Gastroesophageal sphincter (tissue), 4 donors: ENCODE measurements at regions not wholly inside any gene's neighbourhood (a gene's known extent, or its start where the extent isn't known, plus 50 kb on each side); places are given as distances from the start of the nearest gene placed in this dataset.

Experiments used
- ATAC-seq: fragments of 150-250 bp; one replicate; pipeline ENCODE4 v1.9.1; 2016; ENCODE audit warnings: mild to moderate bottlenecking, moderate library complexity
- H3K27ac ChIP-seq, 4 donors: fragments of 200-600 bp; sonication (generic) in 3 of 4; 1 replicate in 3 of 4; 2 replicates in 1 of 4; pipeline ENCODE4 v1.5.1; 2016 to 2019
- H3K27me3 ChIP-seq: fragments of 200-600 bp; sonication (generic); one replicate; pipeline ENCODE4 v1.5.1; 2019
- H3K36me3 ChIP-seq, 2 donors: fragments of 200-600 bp; sonication (generic); one replicate each; pipeline ENCODE4 v1.5.1; 2019; ENCODE audit warnings: control low read depth in 1 of 2
- H3K4me1 ChIP-seq, 3 donors: fragments of 200-600 bp; sonication (generic); 1 replicate in 2 of 3; 2 replicates in 1 of 3; pipeline ENCODE4 v1.5.1; 2016 to 2019; ENCODE audit warnings: control low read depth in 2 of 3
- H3K4me3 ChIP-seq, 2 donors: fragments of 200-600 bp; sonication (generic); one replicate each; pipeline ENCODE4 v1.5.1; 2019; ENCODE audit warnings: mild to moderate bottlenecking in 1 of 2, moderate library complexity in 1 of 2
- H3K9me3 ChIP-seq, 3 donors: fragments of 200-600 bp; sonication (generic); one replicate each; pipeline ENCODE4 v1.5.1; 2017 to 2019; ENCODE audit warnings: control low read depth in 2 of 3
- EP300 ChIP-seq: sonication (generic); formaldehyde crosslinking; IDR thresholded peaks from one replicate; pipeline ENCODE4 v1.6.1; 2017; ENCODE audit warnings: antibody characterized with exemption, mild to moderate bottlenecking
- POLR2A ChIP-seq, 2 donors: fragments of 450-650 bp; IDR thresholded peaks; one replicate each; pipeline ENCODE4 v1.6.1; 2017; ENCODE audit warnings: antibody characterized with exemption in 2 of 2, mild to moderate bottlenecking in 2 of 2, moderate library complexity in 1 of 2
- POLR2AphosphoS5 ChIP-seq: sonication (generic); formaldehyde crosslinking; IDR thresholded peaks from one replicate; pipeline ENCODE4 v1.6.1; 2017; ENCODE audit warnings: antibody characterized with exemption
- WGBS, 2 donors: methylation state at CpG; one replicate each; pipeline ENCODE4 v1.1.5; 2018; ENCODE audit warnings: low coverage in 1 of 2; 5-methylcytosine and 5-hydroxymethylcytosine counted together
- TF ChIP-seq, protein P1 (sequence below), 4 experiments: fragments of 200-600 bp in 2 of 4; fragments of 450-650 bp in 2 of 4; sonication (generic) in 1 of 4; IDR thresholded peaks; one replicate each; pipeline ENCODE4 v1.5.1; 2017 to 2019; ENCODE audit warnings: antibody characterized with exemption in 4 of 4, mild to moderate bottlenecking in 2 of 4, moderate library complexity in 2 of 4

DNA sequence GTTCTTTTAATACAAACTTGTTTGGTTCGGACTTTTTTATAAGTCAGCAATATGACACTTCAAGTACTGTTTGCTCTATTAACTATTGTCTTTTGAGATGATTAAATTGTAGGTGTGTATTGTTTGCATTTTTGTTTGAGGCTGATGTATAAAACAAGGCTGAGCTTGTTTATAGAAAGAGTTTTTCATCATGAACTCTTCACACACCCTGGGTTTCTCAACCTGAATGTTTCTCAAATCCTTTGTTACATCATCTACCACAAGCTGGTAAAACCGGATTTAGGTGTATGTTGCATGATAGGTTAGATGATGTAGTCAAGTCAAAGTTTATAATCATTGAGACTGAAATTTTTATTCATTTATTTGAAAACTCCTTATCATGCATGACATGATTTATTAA, 335.2 kb upstream of the LRATD1 start:
- no peak for TF ChIP-seq EP300
- TF ChIP-seq, protein P1, sequence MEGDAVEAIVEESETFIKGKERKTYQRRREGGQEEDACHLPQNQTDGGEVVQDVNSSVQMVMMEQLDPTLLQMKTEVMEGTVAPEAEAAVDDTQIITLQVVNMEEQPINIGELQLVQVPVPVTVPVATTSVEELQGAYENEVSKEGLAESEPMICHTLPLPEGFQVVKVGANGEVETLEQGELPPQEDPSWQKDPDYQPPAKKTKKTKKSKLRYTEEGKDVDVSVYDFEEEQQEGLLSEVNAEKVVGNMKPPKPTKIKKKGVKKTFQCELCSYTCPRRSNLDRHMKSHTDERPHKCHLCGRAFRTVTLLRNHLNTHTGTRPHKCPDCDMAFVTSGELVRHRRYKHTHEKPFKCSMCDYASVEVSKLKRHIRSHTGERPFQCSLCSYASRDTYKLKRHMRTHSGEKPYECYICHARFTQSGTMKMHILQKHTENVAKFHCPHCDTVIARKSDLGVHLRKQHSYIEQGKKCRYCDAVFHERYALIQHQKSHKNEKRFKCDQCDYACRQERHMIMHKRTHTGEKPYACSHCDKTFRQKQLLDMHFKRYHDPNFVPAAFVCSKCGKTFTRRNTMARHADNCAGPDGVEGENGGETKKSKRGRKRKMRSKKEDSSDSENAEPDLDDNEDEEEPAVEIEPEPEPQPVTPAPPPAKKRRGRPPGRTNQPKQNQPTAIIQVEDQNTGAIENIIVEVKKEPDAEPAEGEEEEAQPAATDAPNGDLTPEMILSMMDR (IDR thresholded peaks at IDR 0.05): no peak
- no peak for TF ChIP-seq POLR2A (IDR thresholded peaks at IDR 0.05)
- no peak for TF ChIP-seq POLR2AphosphoS5
- H3K27ac ChIP-seq: no peak overlapping the region
- H3K27me3 ChIP-seq: no peaks in the 10 kb centered on the region
- ATAC-seq: no peak
- no peaks in the 10 kb centered on the region for H3K36me3 ChIP-seq
- H3K9me3 ChIP-seq: no peaks in the 10 kb centered on the region
- H3K4me1 ChIP-seq: no peaks in the 10 kb centered on the region
- H3K4me3 ChIP-seq: no peak overlapping the region
- 92 to 97% methylated on average over 2 of the region's 2 CpGs for WGBS, 2 donors

DNA sequence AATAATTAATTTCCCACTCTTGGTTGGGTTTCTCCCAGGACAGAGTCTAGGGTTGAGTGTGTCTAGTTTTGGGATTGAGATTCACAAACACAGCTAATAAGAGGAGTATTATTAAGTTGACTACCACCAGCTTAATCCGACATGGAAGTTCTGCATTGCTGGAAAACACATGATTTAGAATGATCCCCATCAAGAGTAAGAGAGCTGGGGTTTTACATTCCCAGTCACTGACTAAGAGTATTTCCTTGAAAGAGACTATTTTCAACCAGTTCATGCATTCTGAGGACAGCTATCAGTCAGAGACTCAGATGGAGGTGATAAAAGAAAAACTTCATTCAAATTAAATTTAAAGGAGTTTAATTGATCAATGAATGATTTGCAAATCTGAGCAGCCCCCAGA, 334.6 kb upstream of the LRATD1 start:
- H3K27ac ChIP-seq: no peak overlapping the region
- H3K4me3 ChIP-seq: no peak overlapping the region
- no peaks in the 10 kb centered on the region for H3K9me3 ChIP-seq
- H3K4me1 ChIP-seq: no peaks in the 10 kb centered on the region
- ATAC-seq: no peak
- TF ChIP-seq EP300 (no peak), POLR2A (IDR thresholded peaks at IDR 0.05) (no peak), POLR2AphosphoS5 (no peak)
- TF ChIP-seq, protein P1 (IDR thresholded peaks at IDR 0.05): no peak
- no peaks in the 10 kb centered on the region for H3K27me3 ChIP-seq
- H3K36me3 ChIP-seq: no peaks in the 10 kb centered on the region
- 67 to 86% methylated on average over 1 of the region's 1 CpG for WGBS, 2 donors

DNA sequence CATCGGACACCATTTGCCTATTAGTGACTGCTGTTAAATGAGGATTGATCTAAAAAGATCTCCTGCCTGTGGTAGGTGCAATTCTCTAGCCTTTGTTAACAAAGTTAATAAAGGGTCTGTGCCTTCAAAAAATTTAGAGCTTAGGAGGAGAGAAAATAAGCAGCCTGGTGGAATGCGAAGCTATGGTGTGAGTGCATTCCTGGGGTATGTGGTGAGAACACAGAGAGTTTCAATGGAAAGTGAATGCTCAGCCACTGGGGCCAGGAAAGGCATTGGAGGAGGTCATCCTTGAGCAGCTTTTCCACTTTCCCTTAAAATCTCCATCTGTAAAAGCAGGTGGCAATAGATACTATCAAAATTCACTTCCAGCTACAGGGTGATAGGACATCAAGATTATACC, 331.2 kb upstream of the LRATD1 start:
- ATAC-seq: no peak
- 69 to 92% methylated on average over 2 of the region's 2 CpGs for WGBS, 2 donors
- TF ChIP-seq, protein P1 (IDR thresholded peaks at IDR 0.05): no peak
- TF ChIP-seq POLR2A (IDR thresholded peaks at IDR 0.05): no peak
- Histone ChIP-seq H3K4me1 (no peaks in the 10 kb centered on the region), H3K27me3 (no peaks in the 10 kb centered on the region), H3K27ac (no peak overlapping the region), H3K36me3 (no peaks in the 10 kb centered on the region), H3K4me3 (no peak overlapping the region), H3K9me3 (no peaks in the 10 kb centered on the region)

DNA sequence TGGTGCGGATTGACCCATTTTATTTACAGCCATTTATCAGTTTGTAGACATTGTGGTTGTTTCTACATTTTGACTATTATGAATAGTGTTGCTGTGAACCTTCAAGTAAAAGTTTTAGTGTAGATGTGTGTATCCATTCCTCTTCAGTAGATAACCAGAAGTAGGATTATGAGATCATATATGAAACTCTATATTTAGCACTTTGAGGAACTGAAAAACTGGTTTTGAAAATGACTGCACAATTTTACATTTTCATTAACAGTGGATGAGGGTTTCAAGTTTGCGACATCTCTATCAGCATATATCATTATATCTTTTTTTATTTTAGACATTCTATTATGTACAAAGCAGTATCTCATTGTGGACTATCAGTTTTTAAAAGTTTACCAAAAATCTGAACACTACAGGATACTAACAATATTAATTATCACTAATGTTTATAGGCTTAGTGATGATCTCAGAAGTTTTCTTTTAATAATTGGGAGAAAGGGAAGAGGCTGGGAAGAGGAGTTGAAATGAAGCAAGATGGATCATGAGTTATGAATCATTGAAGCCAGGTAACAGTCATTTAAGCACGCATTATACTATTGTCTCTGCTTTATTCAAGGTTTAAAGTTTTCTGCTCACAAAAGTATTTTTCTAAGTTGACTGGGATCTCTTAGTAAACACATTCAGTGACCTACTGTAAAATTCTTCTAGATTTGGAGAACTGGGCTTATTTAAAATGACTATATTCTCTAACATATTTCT, 329.0 kb upstream of the LRATD1 start:
- Histone ChIP-seq H3K4me1 (no peaks in the 10 kb centered on the region), H3K27ac (no peak overlapping the region), H3K4me3 (no peak overlapping the region), H3K27me3 (no peaks in the 10 kb centered on the region), H3K9me3 (no peaks in the 10 kb centered on the region), H3K36me3 (no peaks in the 10 kb centered on the region)
- ATAC-seq: no peak
- 86 to 90% methylated on average over 2 to 3 of the region's 3 CpGs for WGBS, 2 donors
- TF ChIP-seq EP300 (no peak), POLR2AphosphoS5 (no peak), POLR2A (IDR thresholded peaks at IDR 0.05) (no peak)
- TF ChIP-seq, protein P1 (IDR thresholded peaks at IDR 0.05): no peak

DNA sequence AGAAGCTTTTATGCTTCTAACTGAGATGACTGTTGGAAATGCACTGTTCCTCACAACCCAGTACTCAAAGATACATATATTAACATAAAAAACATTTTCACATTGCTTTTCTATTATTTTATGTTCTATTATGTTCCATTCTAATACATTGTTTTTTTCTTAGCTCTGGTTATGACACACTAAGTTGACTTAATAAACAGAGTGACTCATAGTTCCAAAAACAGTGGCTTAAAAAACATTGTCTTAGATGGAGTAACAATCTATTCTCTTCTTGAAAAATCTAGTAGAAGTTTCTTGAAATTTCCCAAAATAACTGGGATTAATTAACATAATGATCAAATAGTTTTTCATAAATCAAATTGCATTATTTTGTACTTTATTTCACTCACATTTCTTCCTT, 328.2 kb upstream of the LRATD1 start:
- Histone ChIP-seq H3K9me3 (no peaks in the 10 kb centered on the region), H3K27ac (no peak overlapping the region), H3K27me3 (no peaks in the 10 kb centered on the region), H3K4me3 (no peak overlapping the region), H3K36me3 (no peaks in the 10 kb centered on the region), H3K4me1 (no peaks in the 10 kb centered on the region)
- no peak for TF ChIP-seq POLR2A (IDR thresholded peaks at IDR 0.05)
- no peak for TF ChIP-seq POLR2AphosphoS5
- no peak for TF ChIP-seq EP300
- no peak for ATAC-seq
